Adipocyte (in vitro differentiated cells): ENCODE measurements at regions not wholly inside any gene's neighbourhood (a gene's known extent, or its start where the extent isn't known, plus 50 kb on each side); places are given as distances from the start of the nearest gene placed in this dataset.
A peak's percentile ranks its signal among the peaks of the same experiment; 100 is the strongest.
"Not testable (repeated sequence)": the region's sequence is repeated elsewhere in the genome, so short reads cannot be mapped to it uniquely, and the experiment has no call there.

Experiments used
- DNase-seq: peaks from one replicate; pipeline ENCODE4 v3.0.0-alpha.2; 2015; ENCODE audit warnings: low read depth
- H3K27me3 ChIP-seq: replicated peaks from 2 replicates; pipeline ENCODE4 v1.7.0; 2013; ENCODE audit warnings: mild to moderate bottlenecking, low read length, moderate library complexity; ENCODE audit not compliant: control insufficient read depth, insufficient read depth
- H3K36me3 ChIP-seq: 2 replicates; pipeline ENCODE4 v1.7.0; 2013; ENCODE audit warnings: low read length, mild to moderate bottlenecking, moderate library complexity; ENCODE audit not compliant: control insufficient read depth, insufficient read depth, severe bottlenecking
- H3K4me1 ChIP-seq: 2 replicates; pipeline ENCODE4 v1.7.0; 2013; ENCODE audit warnings: mild to moderate bottlenecking, low read length, moderate library complexity; ENCODE audit not compliant: control insufficient read depth, insufficient read depth
- H3K4me3 ChIP-seq: 2 replicates; pipeline ENCODE4 v1.7.0; 2013; ENCODE audit warnings: mild to moderate bottlenecking, low read length, moderate library complexity
- H3K9ac ChIP-seq: 2 replicates; pipeline ENCODE4 v1.7.0; 2013; ENCODE audit warnings: mild to moderate bottlenecking, low read length, moderate library complexity
- H3K9me3 ChIP-seq: 2 replicates; pipeline ENCODE4 v1.7.0; 2013; ENCODE audit warnings: mild to moderate bottlenecking, low read length, moderate library complexity; ENCODE audit not compliant: control insufficient read depth

GRCh38 chr13:65387743-65388347, 1842.3 kb downstream of the PCDH9 start:
- DNase-seq: no peak
- H3K9me3 ChIP-seq: peaks cover 16% of the 10 kb centered on the region

GRCh38 chr13:65378943-65379519, 1851.1 kb downstream of the PCDH9 start:
- no peaks in the 10 kb centered on the region for H3K27me3 ChIP-seq
- peaks cover 32% of the 10 kb centered on the region for H3K9me3 ChIP-seq
- H3K9ac ChIP-seq: no peak overlapping the region
- DNase-seq: peak; percentile 26
- no peaks in the 10 kb centered on the region for H3K36me3 ChIP-seq
- no peak overlapping the region for H3K4me3 ChIP-seq
- no peaks in the 10 kb centered on the region for H3K4me1 ChIP-seq

More at GRCh38 chr13:65387743-65388347, 1842.3 kb downstream of the PCDH9 start:
- Histone ChIP-seq H3K36me3 (no peaks in the 10 kb centered on the region), H3K4me3 (no peak overlapping the region), H3K27me3 (no peaks in the 10 kb centered on the region), H3K4me1 (no peaks in the 10 kb centered on the region), H3K9ac (no peak overlapping the region)

- no peak for DNase-seq
- H3K36me3 ChIP-seq: no peaks in the 10 kb centered on the region
- no peak overlapping the region for H3K9ac ChIP-seq
- peak overlapping the region; percentile 0 for H3K4me3 ChIP-seq
- H3K27me3 ChIP-seq: no peaks in the 10 kb centered on the region
- peaks cover 32% of the 10 kb centered on the region for H3K9me3 ChIP-seq
- no peaks in the 10 kb centered on the region for H3K4me1 ChIP-seq
These were observed 1851.7 kb downstream of the PCDH9 start for GRCh38 chr13:65378484-65378883.

- H3K9me3 ChIP-seq: no peaks in the 10 kb centered on the region
- DNase-seq: no peak
These were observed 1861.3 kb downstream of the PCDH9 start for GRCh38 chr13:65368832-65369231.

GRCh38 chr13:65353951-65354350, 1876.2 kb downstream of the PCDH9 start:
- Histone ChIP-seq H3K9me3 (peaks cover 13% of the 10 kb centered on the region), H3K4me3 (no peak overlapping the region), H3K4me1 (no peaks in the 10 kb centered on the region), H3K36me3 (no peaks in the 10 kb centered on the region), H3K9ac (no peak overlapping the region), H3K27me3 (no peaks in the 10 kb centered on the region)
- no peak for DNase-seq

More at GRCh38 chr13:65368832-65369231, 1861.3 kb downstream of the PCDH9 start:
- Histone ChIP-seq H3K27me3 (no peaks in the 10 kb centered on the region), H3K36me3 (no peaks in the 10 kb centered on the region), H3K4me1 (no peaks in the 10 kb centered on the region), H3K4me3 (no peak overlapping the region), H3K9ac (no peak overlapping the region)

GRCh38 chr13:65353150-65353549, 1877.0 kb downstream of the PCDH9 start:
- not testable (repeated sequence) for H3K4me1 ChIP-seq, H3K27me3 ChIP-seq, DNase-seq, H3K9ac ChIP-seq, H3K4me3 ChIP-seq, H3K36me3 ChIP-seq
- peaks cover 13% of the 10 kb centered on the region for H3K9me3 ChIP-seq

- H3K36me3 ChIP-seq: no peaks in the 10 kb centered on the region
- no peaks in the 10 kb centered on the region for H3K27me3 ChIP-seq
- H3K4me3 ChIP-seq: no peak overlapping the region
- no peak overlapping the region for H3K9ac ChIP-seq
- H3K4me1 ChIP-seq: no peaks in the 10 kb centered on the region
- no peaks in the 10 kb centered on the region for H3K9me3 ChIP-seq
- no peak for DNase-seq
These were observed 1882.6 kb downstream of the PCDH9 start for GRCh38 chr13:65347420-65348030.

GRCh38 chr13:65343898-65344663, 1886.1 kb downstream of the PCDH9 start:
- H3K4me3 ChIP-seq: no peak overlapping the region
- no peaks in the 10 kb centered on the region for H3K27me3 ChIP-seq
- no peak for DNase-seq
- H3K36me3 ChIP-seq: no peaks in the 10 kb centered on the region
- H3K9ac ChIP-seq: no peak overlapping the region
- no peaks in the 10 kb centered on the region for H3K4me1 ChIP-seq
- H3K9me3 ChIP-seq: no peaks in the 10 kb centered on the region

GRCh38 chr13:65342541-65343337, 1887.4 kb downstream of the PCDH9 start:
- Histone ChIP-seq H3K36me3 (no peaks in the 10 kb centered on the region), H3K4me3 (no peak overlapping the region), H3K27me3 (no peaks in the 10 kb centered on the region), H3K9me3 (no peaks in the 10 kb centered on the region), H3K4me1 (peaks cover under 1% of the 10 kb centered on the region), H3K9ac (no peak overlapping the region)
- DNase-seq: no peak

- no peak overlapping the region for H3K4me3 ChIP-seq
- no peaks in the 10 kb centered on the region for H3K9me3 ChIP-seq
- no peaks in the 10 kb centered on the region for H3K36me3 ChIP-seq
- H3K4me1 ChIP-seq: peaks cover 8% of the 10 kb centered on the region
- H3K9ac ChIP-seq: no peak overlapping the region
- peak; percentile 36 for DNase-seq
- H3K27me3 ChIP-seq: no peaks in the 10 kb centered on the region
These were observed 1890.9 kb downstream of the PCDH9 start for GRCh38 chr13:65339241-65339640.
